ENCODE measurements at regions not wholly inside any gene's neighbourhood (a gene's known extent, or its start where the extent isn't known, plus 50 kb on each side); places are given as distances from the start of the nearest gene placed in this dataset.

DNA sequence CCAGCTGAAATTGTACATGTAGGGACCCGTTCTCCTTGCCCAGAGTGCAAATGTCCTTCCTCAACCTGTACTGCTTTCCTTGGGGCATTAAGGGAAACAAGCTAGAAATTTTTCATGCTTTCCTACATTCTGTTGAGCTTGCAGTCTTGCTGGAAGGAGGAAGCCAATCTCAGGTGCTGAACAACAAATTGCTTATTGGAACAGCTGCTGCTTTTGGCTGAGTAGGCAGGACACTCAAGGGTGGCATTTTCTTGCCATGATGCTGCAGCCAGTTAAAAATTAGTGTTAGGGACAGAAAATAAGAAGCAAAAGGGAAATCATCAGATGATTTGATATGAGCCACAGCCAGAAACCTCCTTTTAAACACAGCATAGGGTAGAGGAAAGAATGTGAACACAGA lies 223.7 kb downstream of the QDPR start:
- intact Hi-C loops (cut with micrococcal nuclease), result no loop called here
- no peaks in the 10 kb centered on the region for H3K79me2 ChIP-seq (ENCODE audit: low read length)
- no peak overlapping the region for H3K9ac ChIP-seq (ENCODE audit: low read length)
- 0 out of 2 replicates have a peak, but pooled peaks cover 7% of the 10 kb centered on the region for H3K27me3 ChIP-seq (ENCODE audit: low read length)
- H2AFZ ChIP-seq (ENCODE audit: low read length), result no peak overlapping the region
- H3K9me2 ChIP-seq (replicated peaks; ENCODE audit: low read length), result no peaks in the 10 kb centered on the region
- no peaks in the 10 kb centered on the region for H4K20me1 ChIP-seq (ENCODE audit: low read length)
- H3K9me3 ChIP-seq (ENCODE audit: low read length), result no peaks in the 10 kb centered on the region
- ATAC-seq (no peak), DNase-seq (no peak)
- no peak overlapping the region for H3K27ac ChIP-seq (ENCODE audit: low read length)
- no peaks in the 10 kb centered on the region for H3K4me1 ChIP-seq (ENCODE audit: insufficient read depth, low read length)
- POLR2A ChIA-PET (ENCODE audit: unreplicated experiment), result no interaction called here
- no peaks in the 10 kb centered on the region for H3K36me3 ChIP-seq (ENCODE audit: low read depth, low read length)
- TF ChIP-seq, protein P1, sequence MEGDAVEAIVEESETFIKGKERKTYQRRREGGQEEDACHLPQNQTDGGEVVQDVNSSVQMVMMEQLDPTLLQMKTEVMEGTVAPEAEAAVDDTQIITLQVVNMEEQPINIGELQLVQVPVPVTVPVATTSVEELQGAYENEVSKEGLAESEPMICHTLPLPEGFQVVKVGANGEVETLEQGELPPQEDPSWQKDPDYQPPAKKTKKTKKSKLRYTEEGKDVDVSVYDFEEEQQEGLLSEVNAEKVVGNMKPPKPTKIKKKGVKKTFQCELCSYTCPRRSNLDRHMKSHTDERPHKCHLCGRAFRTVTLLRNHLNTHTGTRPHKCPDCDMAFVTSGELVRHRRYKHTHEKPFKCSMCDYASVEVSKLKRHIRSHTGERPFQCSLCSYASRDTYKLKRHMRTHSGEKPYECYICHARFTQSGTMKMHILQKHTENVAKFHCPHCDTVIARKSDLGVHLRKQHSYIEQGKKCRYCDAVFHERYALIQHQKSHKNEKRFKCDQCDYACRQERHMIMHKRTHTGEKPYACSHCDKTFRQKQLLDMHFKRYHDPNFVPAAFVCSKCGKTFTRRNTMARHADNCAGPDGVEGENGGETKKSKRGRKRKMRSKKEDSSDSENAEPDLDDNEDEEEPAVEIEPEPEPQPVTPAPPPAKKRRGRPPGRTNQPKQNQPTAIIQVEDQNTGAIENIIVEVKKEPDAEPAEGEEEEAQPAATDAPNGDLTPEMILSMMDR (conservative IDR thresholded peaks at IDR 0.05; ENCODE audit: low read depth, low read length), result no peak
- TF ChIP-seq EZH2phosphoT487 (IDR thresholded peaks at IDR 0.05; ENCODE audit: borderline replicate concordance, low read length) (no peak), EZH2 (IDR thresholded peaks at IDR 0.05; ENCODE audit: low read length, unreplicated experiment) (no peak)
- H3K4me2 ChIP-seq (ENCODE audit: low read length), result no peak overlapping the region
- H3K4me3 ChIP-seq (ENCODE audit: low read length), result no peak overlapping the region
- CTCF ChIA-PET, result no interaction called here
- H3F3A ChIP-seq (ENCODE audit: low read length, unreplicated experiment), result no peaks in the 10 kb centered on the region
- no TSS peak for BruUV-seq (replicated peaks)

DNA sequence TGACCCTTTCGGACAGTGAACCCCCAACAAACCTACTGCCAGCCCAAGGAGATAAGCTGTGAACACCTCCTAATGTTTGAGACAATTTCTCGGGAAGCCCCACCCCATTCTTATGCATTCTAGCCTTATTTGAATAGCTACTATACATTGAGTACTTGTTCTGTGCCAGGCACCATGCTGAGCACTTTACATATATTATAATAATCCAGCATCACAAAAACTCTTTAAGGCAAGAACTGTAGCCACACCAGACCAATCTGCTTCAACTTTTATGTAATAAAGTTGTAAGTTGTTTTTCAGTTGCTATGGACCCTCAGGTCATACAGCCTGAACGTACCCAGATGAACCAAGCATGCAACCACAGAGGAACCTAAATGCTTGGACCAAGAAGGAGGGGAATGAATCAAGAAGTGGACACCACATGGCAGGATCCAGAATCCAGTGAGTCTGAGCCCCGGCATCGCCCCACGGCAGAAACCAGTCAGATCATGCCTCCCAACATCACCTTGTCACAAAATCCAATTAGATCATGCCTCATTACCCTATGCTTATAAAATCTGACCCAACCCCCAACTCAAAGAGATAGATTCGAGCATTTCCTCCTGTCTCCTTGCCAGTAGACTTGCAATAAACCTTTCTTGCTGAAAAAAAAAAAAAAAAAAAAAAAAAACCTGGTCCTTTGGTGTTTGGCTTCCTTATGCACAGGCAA lies 225.0 kb downstream of the QDPR start:
- no peak for TF ChIP-seq EZH2phosphoT487 (IDR thresholded peaks at IDR 0.05; ENCODE audit: borderline replicate concordance, low read length)
- no peak for TF ChIP-seq EZH2 (IDR thresholded peaks at IDR 0.05; ENCODE audit: low read length, unreplicated experiment)
- TF ChIP-seq, protein P1 (conservative IDR thresholded peaks at IDR 0.05; ENCODE audit: low read depth, low read length), result no peak

GRCh38 chr4:17285747-17286146 lies 226.1 kb downstream of the QDPR start:
- intact Hi-C loops (cut with micrococcal nuclease), result no loop called here
- H2AFZ ChIP-seq (ENCODE audit: low read length), result no peak overlapping the region
- BruUV-seq (replicated peaks), result no TSS peak
- no peaks in the 10 kb centered on the region for H4K20me1 ChIP-seq (ENCODE audit: low read length)
- H3K4me2 ChIP-seq (ENCODE audit: low read length), result no peak overlapping the region
- H3K79me2 ChIP-seq (ENCODE audit: low read length), result no peaks in the 10 kb centered on the region
- no peaks in the 10 kb centered on the region for H3K4me1 ChIP-seq (ENCODE audit: insufficient read depth, low read length)
- H3K9ac ChIP-seq (ENCODE audit: low read length), result no peak overlapping the region
- DNase-seq, result no peak
- no peak overlapping the region for H3K27ac ChIP-seq (ENCODE audit: low read length)
- POLR2A ChIA-PET (ENCODE audit: unreplicated experiment), result no interaction called here
- TF ChIP-seq, protein P1 (conservative IDR thresholded peaks at IDR 0.05; ENCODE audit: low read depth, low read length), result no peak
- TF ChIP-seq EZH2 (IDR thresholded peaks at IDR 0.05; ENCODE audit: low read length, unreplicated experiment) (no peak), EZH2phosphoT487 (IDR thresholded peaks at IDR 0.05; ENCODE audit: borderline replicate concordance, low read length) (no peak)
- no peaks in the 10 kb centered on the region for H3K36me3 ChIP-seq (ENCODE audit: low read depth, low read length)
- no peaks in the 10 kb centered on the region for H3K9me2 ChIP-seq (replicated peaks; ENCODE audit: low read length)
- CTCF ChIA-PET, result no interaction called here
- no peak for ATAC-seq
- no peaks in the 10 kb centered on the region for H3F3A ChIP-seq (ENCODE audit: low read length, unreplicated experiment)
- no peak overlapping the region for H3K4me3 ChIP-seq (ENCODE audit: low read length)
- no peaks in the 10 kb centered on the region for H3K9me3 ChIP-seq (ENCODE audit: low read length)
- 0 out of 2 replicates have a peak, but pooled peaks cover 16% of the 10 kb centered on the region for H3K27me3 ChIP-seq (ENCODE audit: low read length)

More for the DNA sequence above, 225.0 kb downstream of the QDPR start:
- Histone ChIP-seq H3K4me3 (ENCODE audit: low read length) (no peak overlapping the region), H2AFZ (ENCODE audit: low read length) (no peak overlapping the region), H3K27ac (ENCODE audit: low read length) (no peak overlapping the region), H4K20me1 (ENCODE audit: low read length) (no peaks in the 10 kb centered on the region), H3K4me1 (ENCODE audit: insufficient read depth, low read length) (no peaks in the 10 kb centered on the region), H3K79me2 (ENCODE audit: low read length) (no peaks in the 10 kb centered on the region), H3K9me2 (replicated peaks; ENCODE audit: low read length) (no peaks in the 10 kb centered on the region), H3K36me3 (ENCODE audit: low read depth, low read length) (no peaks in the 10 kb centered on the region), H3K9ac (ENCODE audit: low read length) (no peak overlapping the region), H3K27me3 (ENCODE audit: low read length) (0 out of 2 replicates have a peak, but pooled peaks cover 16% of the 10 kb centered on the region), H3F3A (ENCODE audit: low read length, unreplicated experiment) (no peaks in the 10 kb centered on the region), H3K9me3 (ENCODE audit: low read length) (no peaks in the 10 kb centered on the region), H3K4me2 (ENCODE audit: low read length) (no peak overlapping the region)
- CTCF ChIA-PET, result no interaction called here
- intact Hi-C loops (cut with micrococcal nuclease), result no loop called here
- ATAC-seq (no peak), DNase-seq (no peak)
- BruUV-seq (replicated peaks), result no TSS peak
- POLR2A ChIA-PET (ENCODE audit: unreplicated experiment), result no interaction called here
